IMR-90 (cell line): ENCODE measurements at regions not wholly inside any gene's neighbourhood (a gene's known extent, or its start where the extent isn't known, plus 50 kb on each side); places are given as distances from the start of the nearest gene placed in this dataset.

Experiments used
- ATAC-seq: fragments of 200-7000 bp; cut with Tn5 transposase; 2 replicates; pipeline ENCODE4 v1.9.1; 2020; ENCODE audit warnings: low read depth, mild to moderate bottlenecking, moderate library complexity
- BruUV-seq: library from RNA; stranded (reverse); fragments of 400-500 nt; replicated peaks from 2 replicates; lab custom pipeline; 2021; lab: Mats Ljungman, UMichigan
- CTCF ChIA-PET: fragments of 300-600 bp; formaldehyde crosslinking; extraction: SDS; loops from one replicate; lab custom pipeline; 2021; ENCODE audit warnings: antibody characterized with exemption; lab: Yijun Ruan, JAX
- POLR2A ChIA-PET: fragments of 300-600 bp; sonication (Branson Sonifier 250); formaldehyde crosslinking; loops from one replicate; lab custom pipeline; 2022; ENCODE audit warnings: antibody characterized with exemption; ENCODE audit not compliant: unreplicated experiment; lab: Charles Lee
- DNase-seq: peaks from one replicate; pipeline ENCODE4 v3.0.0; 2013
- H2AFZ ChIP-seq: replicated peaks from 2 replicates; pipeline ENCODE3; 2013; ENCODE audit warnings: low read length, mild to moderate bottlenecking; ENCODE audit not compliant: poor library complexity
- H2AK5ac ChIP-seq: 2 replicates; pipeline ENCODE4 v1.6.1; 2013; ENCODE audit warnings: low read depth, low read length, inconsistent platforms
- H2AK9ac ChIP-seq: replicated peaks from 2 replicates; pipeline ENCODE3; 2013; ENCODE audit warnings: mild to moderate bottlenecking, low read depth, low read length, moderate library complexity; ENCODE audit not compliant: poor library complexity
- H2BK120ac ChIP-seq: 2 replicates; pipeline ENCODE4 v1.6.1; 2013; ENCODE audit warnings: low read depth, low read length, inconsistent platforms
- H2BK15ac ChIP-seq: 3 replicates; pipeline ENCODE4 v1.6.1; 2013; ENCODE audit warnings: low read depth, low read length, inconsistent platforms
- H2BK20ac ChIP-seq: 2 replicates; pipeline ENCODE4 v1.6.1; 2013; ENCODE audit warnings: low read depth, mild to moderate bottlenecking, inconsistent platforms, low read length, moderate library complexity
- H2BK5ac ChIP-seq: 2 replicates; pipeline ENCODE4 v1.6.1; 2013; ENCODE audit warnings: mild to moderate bottlenecking, low read depth, low read length, inconsistent platforms; ENCODE audit not compliant: poor library complexity, severe bottlenecking
- H3K14ac ChIP-seq: replicated peaks from 2 replicates; pipeline ENCODE4 v1.6.1; 2013; ENCODE audit warnings: low read depth, low read length, inconsistent platforms
- H3K18ac ChIP-seq: 2 replicates; pipeline ENCODE4 v1.6.1; 2013; ENCODE audit warnings: low read depth, low read length, control low read depth
- H3K23ac ChIP-seq: 2 replicates; pipeline ENCODE4 v1.6.1; 2013; ENCODE audit warnings: low read depth, low read length, inconsistent platforms
- H3K27ac ChIP-seq: 2 replicates; pipeline ENCODE4 v1.5.1; 2013; ENCODE audit warnings: mild to moderate bottlenecking, control low read depth, low read length; ENCODE audit not compliant: insufficient read depth
- H3K27me3 ChIP-seq: 2 replicates; pipeline ENCODE4 v1.6.1; 2013; ENCODE audit warnings: low read length; ENCODE audit not compliant: control insufficient read depth, insufficient read depth
- H3K36me3 ChIP-seq: 2 replicates; pipeline ENCODE4 v1.6.1; 2013; ENCODE audit warnings: low read length, mixed read lengths; ENCODE audit not compliant: control insufficient read depth, insufficient read depth
- H3K4ac ChIP-seq: 2 replicates; pipeline ENCODE4 v1.6.1; 2013; ENCODE audit warnings: low read depth, low read length, inconsistent platforms
- H3K4me1 ChIP-seq: 2 replicates; pipeline ENCODE4 v1.6.1; 2013; ENCODE audit warnings: low read length, mixed read lengths; ENCODE audit not compliant: control insufficient read depth, insufficient read depth
- H3K4me2 ChIP-seq: 2 replicates; pipeline ENCODE4 v1.6.1; 2013; ENCODE audit warnings: low read depth, mild to moderate bottlenecking, control low read depth, low read length, moderate library complexity
- H3K4me3 ChIP-seq: 2 replicates; pipeline ENCODE4 v1.5.1; 2013; ENCODE audit warnings: low read depth, mild to moderate bottlenecking, control low read depth, low read length, moderate library complexity; ENCODE audit not compliant: insufficient read depth
- H3K56ac ChIP-seq: 2 replicates; pipeline ENCODE4 v1.6.1; 2013; ENCODE audit warnings: low read length, inconsistent platforms; ENCODE audit not compliant: insufficient read depth; ENCODE audit errors: extremely low read depth
- H3K79me1 ChIP-seq, 2 experiments: 2 replicates each; pipeline ENCODE4 v1.6.1; 2013; ENCODE audit warnings: low read length in 2 of 2, inconsistent platforms in 1 of 2, low read depth in 1 of 2
- H3K9ac ChIP-seq: 2 replicates; pipeline ENCODE4 v1.6.1; 2013; ENCODE audit warnings: low read depth, low read length, control low read depth
- H3K9me1 ChIP-seq: 2 replicates; pipeline ENCODE4 v1.6.1; 2013; ENCODE audit warnings: low read length, inconsistent platforms; ENCODE audit not compliant: insufficient read depth
- H3K9me3 ChIP-seq: 2 replicates; pipeline ENCODE4 v1.6.1; 2013; ENCODE audit warnings: low read length; ENCODE audit not compliant: control insufficient read depth, insufficient read depth
- H4K20me1 ChIP-seq: 2 replicates; pipeline ENCODE4 v1.6.1; 2013; ENCODE audit warnings: low read length, inconsistent platforms; ENCODE audit not compliant: insufficient read depth
- H4K5ac ChIP-seq: 2 replicates; pipeline ENCODE4 v1.6.1; 2013; ENCODE audit warnings: mild to moderate bottlenecking, low read depth, low read length, control low read depth
- H4K8ac ChIP-seq, 2 experiments: 2 replicates each; pipeline ENCODE4 v1.6.1; 2013; ENCODE audit warnings: low read depth in 2 of 2, low read length in 2 of 2, control low read depth in 1 of 2, inconsistent platforms in 1 of 2
- H4K91ac ChIP-seq: 2 replicates; pipeline ENCODE4 v1.6.1; 2013; ENCODE audit warnings: low read depth, low read length, inconsistent platforms; ENCODE audit not compliant: insufficient read depth
- BHLHE40 ChIP-seq: fragments of 150-350 bp; IDR thresholded peaks from 2 replicates; pipeline ENCODE4 v1.6.1; 2016; ENCODE audit warnings: mild to moderate bottlenecking, low read depth, low read length
- CEBPB ChIP-seq: IDR thresholded peaks from 2 replicates; pipeline ENCODE4 v1.6.1; 2012; ENCODE audit warnings: low read depth, low read length, improper control_type of control experiment
- MAFK ChIP-seq: IDR thresholded peaks from 2 replicates; pipeline ENCODE4 v1.6.1; 2012; ENCODE audit warnings: low read depth, low read length, improper control_type of control experiment
- MXI1 ChIP-seq: IDR thresholded peaks from 2 replicates; pipeline ENCODE4 v1.6.1; 2012; ENCODE audit warnings: low read depth, mild to moderate bottlenecking, low read length, moderate library complexity, borderline replicate concordance
- RAD21 ChIP-seq: IDR thresholded peaks from 2 replicates; pipeline ENCODE4 v1.6.1; 2012; ENCODE audit warnings: low read length, improper control_type of control experiment
- RCOR1 ChIP-seq: IDR thresholded peaks from 2 replicates; pipeline ENCODE4 v1.6.1; 2012; ENCODE audit warnings: mild to moderate bottlenecking, low read length, improper control_type of control experiment; ENCODE audit not compliant: insufficient replicate concordance
- RFX5 ChIP-seq: IDR thresholded peaks from 2 replicates; pipeline ENCODE4 v1.8.0; 2012; ENCODE audit warnings: low read depth, mild to moderate bottlenecking, low read length, moderate library complexity
- WGBS, 2 experiments: methylation state at CpG; one replicate each; pipeline versions ENCODE4 v1.1.5 to v1.1.7; 2013; ENCODE audit warnings: missing lambda C conversion rate in 2 of 2; ENCODE audit not compliant: insufficient read length in 1 of 2; ENCODE audit errors: extremely low coverage in 2 of 2; 5-methylcytosine and 5-hydroxymethylcytosine counted together
- dilution Hi-C: fragments of 300-500 bp; cut with HindIII; formaldehyde crosslinking; loops from one replicate; pipeline ENCODE4 v1.14.3; 2018; ENCODE audit warnings: low sequenced_read_pairs; ENCODE audit not compliant: unreplicated experiment
- in situ Hi-C: fragments of 300-500 bp; cut with MboI; formaldehyde crosslinking; loops from 3 replicates; pipeline ENCODE4 v1.14.3; 2019; ENCODE audit warnings: low sequenced_read_pairs, inconsistent platforms, mixed read lengths
- intact Hi-C: fragments of 100-400 bp; cut with micrococcal nuclease; formaldehyde crosslinking; loops from 2 replicates; pipeline ENCODE4 v1.10.0; 2022
- TF ChIP-seq, protein P1 (sequence below): fragments of 150-350 bp; IDR thresholded peaks from 2 replicates; pipeline ENCODE4 v1.6.1; 2017; ENCODE audit warnings: mild to moderate bottlenecking, antibody characterized with exemption, low read length, low read depth
- TF ChIP-seq, protein P2 (sequence below): fragments of 150-350 bp; IDR thresholded peaks from 2 replicates; pipeline ENCODE4 v1.6.1; 2016; ENCODE audit warnings: low read depth, mild to moderate bottlenecking, low read length, moderate library complexity, borderline replicate concordance

DNA sequence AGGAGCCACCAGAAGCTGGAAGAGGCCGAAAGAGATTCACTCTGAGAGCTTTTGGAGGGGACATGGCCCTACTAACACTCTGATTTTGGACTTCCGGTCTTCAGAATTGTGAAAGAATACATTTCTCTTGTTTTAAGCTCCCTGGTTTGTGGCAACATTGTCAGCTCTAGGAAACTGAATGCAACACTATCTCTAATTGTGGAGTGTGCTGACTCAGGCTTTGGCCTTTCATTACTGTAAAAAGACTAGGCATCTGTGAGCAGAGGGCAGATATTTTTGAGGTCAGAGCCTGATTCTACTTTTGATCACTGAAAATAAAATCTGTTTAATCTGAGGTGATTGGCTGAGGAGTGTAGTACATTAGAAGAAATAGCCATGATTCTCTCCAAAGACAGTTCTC lies 185.4 kb upstream of the FAM98A start:
- Histone ChIP-seq H2AFZ (no peak overlapping the region), H3K9me3 (no peaks in the 10 kb centered on the region), H2AK5ac (no peak overlapping the region), H2BK5ac (no peak overlapping the region), H3K9me1 (no peaks in the 10 kb centered on the region), H2BK15ac (no peak overlapping the region), H2BK20ac (no peak overlapping the region), H3K56ac (no peak overlapping the region), H3K4me2 (no peak overlapping the region), H4K91ac (no peak overlapping the region), H3K27ac (no peak overlapping the region), H3K4me3 (no peak overlapping the region), H3K18ac (no peak overlapping the region), H3K14ac (no peak overlapping the region), H4K8ac (no peak overlapping the region), H2BK120ac (no peak overlapping the region), H3K4ac (no peak overlapping the region), H3K79me1 (no peaks in the 10 kb centered on the region), H4K5ac (no peak overlapping the region; the same call in 1 of the 2 replicates), H3K9ac (no peak overlapping the region), H3K27me3 (no peaks in the 10 kb centered on the region), H3K23ac (no peak overlapping the region), H3K4me1 (no peaks in the 10 kb centered on the region), H4K20me1 (no peaks in the 10 kb centered on the region), H2AK9ac (no peak overlapping the region), H3K36me3 (no peaks in the 10 kb centered on the region)
- ATAC-seq (0 out of 2 replicates have a peak, but pooled peaks have one; percentile 12), DNase-seq (no peak)
- in situ Hi-C loops (no loop called here), intact Hi-C loops (no loop called here), dilution Hi-C loops (no loop called here)
- WGBS, 2 experiments: no CpG with 5 or more reads among the region's 2 CpGs
- BruUV-seq: no TSS peak
- ChIA-PET POLR2A (no interaction called here), CTCF (no interaction called here)
- TF ChIP-seq MAFK (no peak), RCOR1 (no peak), CEBPB (no peak), RFX5 (no peak), MXI1 (no peak), BHLHE40 (no peak), RAD21 (no peak)
- TF ChIP-seq, protein P1, sequence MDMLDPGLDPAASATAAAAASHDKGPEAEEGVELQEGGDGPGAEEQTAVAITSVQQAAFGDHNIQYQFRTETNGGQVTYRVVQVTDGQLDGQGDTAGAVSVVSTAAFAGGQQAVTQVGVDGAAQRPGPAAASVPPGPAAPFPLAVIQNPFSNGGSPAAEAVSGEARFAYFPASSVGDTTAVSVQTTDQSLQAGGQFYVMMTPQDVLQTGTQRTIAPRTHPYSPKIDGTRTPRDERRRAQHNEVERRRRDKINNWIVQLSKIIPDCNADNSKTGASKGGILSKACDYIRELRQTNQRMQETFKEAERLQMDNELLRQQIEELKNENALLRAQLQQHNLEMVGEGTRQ: no peak
- TF ChIP-seq, protein P2, sequence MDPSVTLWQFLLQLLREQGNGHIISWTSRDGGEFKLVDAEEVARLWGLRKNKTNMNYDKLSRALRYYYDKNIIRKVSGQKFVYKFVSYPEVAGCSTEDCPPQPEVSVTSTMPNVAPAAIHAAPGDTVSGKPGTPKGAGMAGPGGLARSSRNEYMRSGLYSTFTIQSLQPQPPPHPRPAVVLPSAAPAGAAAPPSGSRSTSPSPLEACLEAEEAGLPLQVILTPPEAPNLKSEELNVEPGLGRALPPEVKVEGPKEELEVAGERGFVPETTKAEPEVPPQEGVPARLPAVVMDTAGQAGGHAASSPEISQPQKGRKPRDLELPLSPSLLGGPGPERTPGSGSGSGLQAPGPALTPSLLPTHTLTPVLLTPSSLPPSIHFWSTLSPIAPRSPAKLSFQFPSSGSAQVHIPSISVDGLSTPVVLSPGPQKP: no peak
